HepG2 (cell line): ENCODE measurements at regions not wholly inside any gene's neighbourhood (a gene's known extent, or its start where the extent isn't known, plus 50 kb on each side); places are given as distances from the start of the nearest gene placed in this dataset.

Experiments used
- EHMT2 ChIP-seq: fragments of 200-600 bp; sonication (generic); IDR thresholded peaks from 2 replicates; pipeline ENCODE4 v1.7.0; 2017; ENCODE audit warnings: antibody characterized with exemption, low read depth, low read length, borderline replicate concordance
- NR2C2 ChIP-seq: sonication (generic); formaldehyde crosslinking; IDR thresholded peaks from 2 replicates; pipeline ENCODE4 v1.4.0; 2020; ENCODE audit warnings: missing genetic modification reagents, mild to moderate bottlenecking, moderate library complexity, borderline replicate concordance
- ZBED4 ChIP-seq: sonication (generic); formaldehyde crosslinking; IDR thresholded peaks from 2 replicates; pipeline ENCODE4 v1.4.0; 2020; ENCODE audit warnings: missing genetic modification reagents, borderline replicate concordance
- ZNF567 ChIP-seq: sonication (generic); formaldehyde crosslinking; IDR thresholded peaks from 2 replicates; pipeline ENCODE4 v1.8.1; 2023; ENCODE audit warnings: mild to moderate bottlenecking, missing genetic modification reagents, borderline replicate concordance
- ZNF703 ChIP-seq: sonication (generic); formaldehyde crosslinking; IDR thresholded peaks from 2 replicates; pipeline ENCODE4 v1.5.1; 2020; ENCODE audit warnings: missing genetic modification reagents, mild to moderate bottlenecking, moderate library complexity, borderline replicate concordance
- TF ChIP-seq, protein P1 (sequence below): sonication (generic); formaldehyde crosslinking; IDR thresholded peaks from 2 replicates; pipeline ENCODE4 v1.8.0; 2022; ENCODE audit warnings: mild to moderate bottlenecking, missing genetic modification reagents, moderate library complexity

DNA sequence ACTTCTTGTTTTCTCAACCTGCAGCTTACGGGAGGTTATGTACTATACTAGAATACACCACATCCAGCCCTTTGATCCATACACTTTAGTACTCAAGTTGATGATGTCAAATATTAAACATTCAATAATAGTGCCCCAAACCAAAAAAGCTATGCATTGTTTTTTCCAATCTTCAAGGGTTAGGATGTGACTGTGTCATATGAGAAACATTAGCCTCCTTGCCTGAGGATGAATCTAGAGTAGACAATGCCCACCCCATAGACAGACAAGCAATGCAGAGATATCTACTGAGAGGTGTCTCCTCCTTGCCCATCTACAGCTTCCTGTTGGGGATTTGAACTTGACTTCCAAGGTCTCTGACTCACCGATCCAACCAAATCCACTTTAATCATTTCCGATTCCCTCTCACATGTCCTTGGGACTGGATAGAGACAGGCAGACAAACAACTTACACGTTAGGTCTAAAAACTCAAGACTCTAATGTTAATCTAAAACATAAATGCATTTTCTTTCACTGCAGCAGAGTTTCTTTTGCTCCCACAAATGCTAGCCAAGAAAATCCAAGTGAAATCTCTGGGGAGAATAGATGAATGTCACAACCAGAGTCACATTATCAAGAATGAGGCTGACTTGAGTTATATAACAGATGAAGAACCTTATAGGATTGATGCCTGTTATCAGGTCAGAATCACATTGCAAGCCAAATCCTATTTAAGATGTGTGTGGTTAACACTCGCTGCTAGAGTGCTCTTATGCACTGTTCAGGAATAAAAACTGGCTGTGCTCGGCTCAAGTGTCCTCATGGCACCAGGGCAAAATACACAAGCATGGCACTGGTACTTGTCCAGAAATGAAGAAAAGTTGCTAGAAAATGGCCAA, 75.5 kb upstream of the TNFAIP3 start (continued):
- TF ChIP-seq, protein P1, sequence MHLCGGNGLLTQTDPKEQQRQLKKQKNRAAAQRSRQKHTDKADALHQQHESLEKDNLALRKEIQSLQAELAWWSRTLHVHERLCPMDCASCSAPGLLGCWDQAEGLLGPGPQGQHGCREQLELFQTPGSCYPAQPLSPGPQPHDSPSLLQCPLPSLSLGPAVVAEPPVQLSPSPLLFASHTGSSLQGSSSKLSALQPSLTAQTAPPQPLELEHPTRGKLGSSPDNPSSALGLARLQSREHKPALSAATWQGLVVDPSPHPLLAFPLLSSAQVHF (CRISPR knock-in tag) = no peak
- TF ChIP-seq ZNF567 (CRISPR knock-in tag) (no peak), NR2C2 (CRISPR knock-in tag) (no peak), ZBED4 (no peak), ZNF703 (CRISPR knock-in tag) (no peak), EHMT2 (no peak)
